GM04504 (cell line): ENCODE measurements at regions not wholly inside any gene's neighbourhood (a gene's known extent, or its start where the extent isn't known, plus 50 kb on each side); places are given as distances from the start of the nearest gene placed in this dataset.

Experiments
- DNase-seq: peaks from one replicate; pipeline ENCODE4 v3.0.0-alpha.2; 2012; ENCODE audit warnings: low read depth

- no peak for DNase-seq
These were observed 113.1 kb downstream of the RHOU start for GRCh38 chr1:228848406-228848805.

- DNase-seq = no peak
These were observed 113.8 kb downstream of the RHOU start for GRCh38 chr1:228849011-228849541.

- DNase-seq = no peak
These were observed 115.1 kb downstream of the RHOU start for GRCh38 chr1:228850141-228851100.

GRCh38 chr1:228851193-228851592, 115.9 kb downstream of the RHOU start:
- no peak for DNase-seq

DNA sequence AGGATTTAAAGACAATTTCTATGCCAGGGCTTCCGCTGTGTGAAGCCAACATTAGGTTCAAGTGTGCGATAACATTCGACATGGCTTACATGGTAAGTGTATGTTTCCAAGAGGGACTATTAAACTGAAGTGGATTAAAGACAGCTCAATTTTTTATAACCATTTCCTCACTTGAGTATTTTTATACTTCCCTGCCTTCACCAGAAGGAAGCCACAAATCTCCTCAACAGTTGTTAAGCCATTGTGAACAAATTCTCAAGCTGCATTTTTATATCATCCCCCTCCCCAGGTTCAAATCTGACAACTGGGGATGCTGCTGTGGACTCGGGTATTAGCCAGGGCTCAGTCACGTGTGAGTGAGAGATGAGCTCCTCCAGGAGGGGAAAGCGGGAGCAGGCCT, 116.3 kb downstream of the RHOU start:
- DNase-seq = no peak

DNA sequence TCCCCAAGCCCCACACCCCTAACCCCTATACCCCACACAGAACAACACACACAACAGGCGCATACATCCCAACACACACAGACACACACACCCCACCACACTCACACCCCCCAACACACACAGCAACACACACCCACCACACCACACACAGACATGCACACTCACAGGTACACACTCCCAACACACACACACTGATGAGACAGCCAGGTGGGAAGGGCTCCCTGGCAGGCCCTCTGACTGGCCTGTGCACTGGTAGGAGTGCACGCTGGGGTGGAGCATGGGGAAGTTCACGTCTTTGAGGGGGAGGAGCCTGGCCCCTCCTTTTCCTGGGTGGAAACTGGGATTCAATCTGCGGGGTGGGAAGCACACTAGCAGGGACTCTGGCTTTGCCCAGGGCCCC, 116.7 kb downstream of the RHOU start:
- no peak for DNase-seq

DNA sequence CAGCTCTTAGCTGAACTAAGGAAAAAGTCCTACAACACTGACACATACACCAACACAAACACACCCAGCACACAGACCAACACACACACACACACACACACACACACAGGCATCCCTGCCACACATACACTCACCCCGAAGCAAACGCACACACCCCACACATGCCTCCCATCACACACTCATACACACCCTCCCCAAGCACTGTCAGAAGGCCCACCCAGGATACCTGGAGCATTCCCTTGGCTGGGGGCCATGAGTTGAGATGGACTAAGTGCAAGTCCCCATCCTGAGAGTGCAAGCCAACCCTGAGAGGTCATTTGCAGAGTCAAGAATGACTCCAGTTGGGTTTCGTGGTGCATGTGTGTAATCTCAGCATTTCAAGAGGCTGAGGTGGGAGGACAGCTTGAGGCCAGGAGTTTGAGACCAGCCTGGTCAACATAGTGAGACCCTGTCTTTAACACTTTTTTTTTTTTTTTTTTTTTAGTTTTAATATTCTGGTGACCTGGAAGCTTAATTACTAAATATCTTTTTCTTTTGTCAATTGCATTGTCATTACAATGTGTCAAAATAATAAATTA, 117.3 kb downstream of the RHOU start:
- DNase-seq = no peak

DNA sequence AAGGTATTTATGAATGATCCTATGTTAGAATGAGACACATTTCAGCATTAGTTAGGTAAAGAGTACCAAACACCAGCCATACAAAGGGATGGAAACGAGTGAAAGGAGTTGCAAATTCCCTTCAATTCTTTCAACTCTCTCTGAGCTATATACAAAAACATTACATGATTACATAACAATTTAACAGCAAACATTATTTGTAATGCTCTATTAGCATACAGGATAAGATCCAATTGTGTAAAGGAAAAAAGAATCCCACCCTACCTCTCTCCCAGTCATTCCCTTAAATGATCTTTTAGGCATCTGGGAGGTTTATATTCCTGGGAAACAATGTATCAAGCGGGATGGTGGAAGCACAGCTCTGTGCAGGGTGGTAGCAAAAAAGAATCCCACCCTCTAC, 117.9 kb downstream of the RHOU start:
- no peak for DNase-seq

- DNase-seq = no peak
These were observed 118.4 kb downstream of the RHOU start for GRCh38 chr1:228853637-228854036.

- DNase-seq = no peak
These were observed 119.6 kb downstream of the RHOU start for GRCh38 chr1:228854907-228855306.

DNA sequence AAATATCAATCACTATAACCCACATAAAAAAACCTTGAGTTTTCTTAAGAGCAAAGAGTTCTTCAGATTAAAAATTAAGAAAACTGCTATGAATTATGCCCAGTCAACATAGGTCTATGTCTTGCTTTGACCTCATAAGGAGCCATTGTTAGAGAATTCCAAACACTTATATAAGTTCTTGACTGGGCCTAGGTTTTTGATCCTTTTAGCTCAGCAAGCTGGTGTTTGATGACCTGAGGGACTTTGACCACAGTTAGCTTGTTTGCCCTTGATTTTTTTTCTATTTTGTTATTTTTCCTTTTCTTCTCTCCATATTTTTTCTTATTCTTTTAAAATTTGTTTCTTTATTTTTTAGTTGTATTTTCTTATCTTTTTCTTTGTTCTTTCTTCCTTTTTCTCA, 122.3 kb downstream of the RHOU start:
- no peak for DNase-seq

DNA sequence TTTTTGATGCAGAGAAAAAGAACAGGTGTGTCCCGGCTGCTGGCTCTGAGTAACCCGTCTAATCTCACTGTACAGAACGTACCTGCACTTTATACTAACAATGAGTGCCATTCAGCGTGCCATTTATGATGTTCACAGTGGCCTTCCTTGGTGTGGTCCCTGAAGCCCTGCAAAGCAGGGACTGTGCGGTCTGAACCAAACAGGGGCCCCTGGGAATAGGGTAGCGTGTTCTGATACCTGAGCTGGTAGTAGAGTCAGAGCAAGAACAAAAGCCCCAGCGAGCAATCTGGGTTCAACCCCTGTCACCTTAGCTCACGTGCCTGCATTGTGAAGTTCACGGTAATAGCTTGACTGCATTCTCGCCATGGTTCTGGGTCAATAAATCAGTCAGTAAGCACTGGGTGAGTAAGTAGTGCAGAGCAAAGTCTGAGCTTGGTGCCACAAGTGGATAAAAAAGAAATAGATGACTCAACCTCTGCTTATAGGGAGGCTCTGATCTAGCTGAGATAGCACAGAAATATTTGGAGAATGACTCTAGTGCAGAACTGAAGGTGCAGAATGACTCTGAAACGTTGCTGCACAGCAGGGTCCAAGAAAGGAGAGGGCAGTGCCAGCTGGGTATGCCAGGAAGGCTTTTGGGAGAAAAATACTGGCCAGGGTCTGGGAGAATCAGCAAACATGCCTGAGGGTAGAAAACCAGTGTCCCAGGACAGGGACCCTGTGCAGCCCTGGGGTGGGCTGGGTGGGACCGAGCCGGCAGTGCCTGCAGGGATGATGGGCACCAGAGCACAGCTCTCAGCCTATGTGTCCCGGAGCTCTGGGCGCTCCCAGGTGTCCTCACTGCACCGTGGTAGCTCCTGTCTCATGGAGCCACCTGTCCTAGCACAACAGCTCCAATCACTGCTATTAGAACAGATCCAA, 125.9 kb downstream of the RHOU start:
- DNase-seq = peak; percentile 54

GRCh38 chr1:228861832-228862180, 126.5 kb downstream of the RHOU start:
- DNase-seq = no peak

- no peak for DNase-seq
These were observed 127.5 kb downstream of the RHOU start for GRCh38 chr1:228862542-228863505.

- no peak for DNase-seq
These were observed 128.5 kb downstream of the RHOU start for GRCh38 chr1:228863776-228864175.

GRCh38 chr1:228865627-228866330, 130.5 kb downstream of the RHOU start:
- no peak for DNase-seq

DNA sequence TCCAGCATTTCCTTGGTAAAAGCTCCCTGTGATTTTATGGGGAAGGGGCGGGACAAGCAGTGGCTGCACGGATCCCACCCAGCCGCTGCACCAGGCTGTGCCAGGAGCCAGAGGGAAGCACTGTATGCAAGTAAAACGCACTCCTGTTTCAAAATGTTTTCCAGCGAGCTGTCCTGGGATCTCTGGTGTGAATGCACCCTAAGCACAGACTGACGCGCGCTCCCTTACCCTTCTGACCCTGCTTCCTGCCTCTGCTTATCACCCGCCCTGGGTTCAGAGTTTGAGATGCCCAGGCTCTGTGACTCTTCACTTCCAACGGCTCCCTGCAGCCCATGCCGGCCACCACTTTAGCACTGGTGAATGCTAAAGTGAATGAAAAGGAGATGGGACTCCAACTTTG, 131.2 kb downstream of the RHOU start:
- no peak for DNase-seq

GRCh38 chr1:228867108-228867950, 132.1 kb downstream of the RHOU start:
- DNase-seq = no peak

GRCh38 chr1:228867951-228868730, 132.9 kb downstream of the RHOU start:
- DNase-seq = no peak
